ENCODE measurements at regions not wholly inside any gene's neighbourhood (a gene's known extent, or its start where the extent isn't known, plus 50 kb on each side); places are given as distances from the start of the nearest gene placed in this dataset.

DNA sequence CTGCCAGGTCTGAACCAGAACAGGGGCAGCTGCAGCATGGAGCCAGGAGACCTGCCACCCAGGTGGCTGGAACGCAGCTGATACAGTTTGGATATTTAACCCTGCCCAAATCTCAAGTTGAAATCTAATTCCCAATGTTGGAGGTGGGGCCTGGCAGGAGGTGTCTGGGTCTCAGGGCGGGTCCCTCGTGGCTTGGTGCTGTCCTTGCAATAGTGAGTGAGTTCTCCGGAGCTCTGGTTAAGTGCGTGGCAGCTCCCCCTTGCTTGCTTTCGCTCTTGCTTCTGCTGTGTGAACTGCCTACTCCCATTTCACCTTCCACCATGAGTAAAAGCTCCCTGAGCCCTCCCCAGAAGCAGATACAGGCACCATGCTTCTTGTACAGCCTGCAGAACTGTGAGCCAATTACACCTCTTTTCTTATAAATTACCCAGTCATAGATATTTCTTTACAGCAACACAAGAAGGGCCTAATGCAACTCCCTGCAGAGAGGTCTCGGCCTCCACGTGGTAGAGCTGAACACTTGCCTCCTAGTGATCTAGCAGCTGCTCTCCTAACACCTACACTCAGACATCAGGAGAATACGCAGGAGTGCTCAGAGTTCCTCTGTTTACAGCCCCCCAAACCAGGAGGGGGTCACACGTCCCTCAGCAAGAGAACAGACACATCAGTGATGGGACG, 203.7 kb downstream of the CTTN start:
- TF ChIP-seq CTCF (IDR thresholded peaks at IDR 0.05): no peak
- TF ChIP-seq ZFX (IDR thresholded peaks at IDR 0.05; ENCODE audit: borderline replicate concordance): no peak
